SK-N-MC (cell line): ENCODE measurements at regions not wholly inside any gene's neighbourhood (a gene's known extent, or its start where the extent isn't known, plus 50 kb on each side); places are given as distances from the start of the nearest gene placed in this dataset.
"Not testable (repeated sequence)": the region's sequence is repeated elsewhere in the genome, so short reads cannot be mapped to it uniquely, and the experiment has no call there.

Experiments used
- DNase-seq: peaks from one replicate; pipeline ENCODE4 v3.0.0-alpha.2; 2011; ENCODE audit warnings: low read depth, low spot score
- H3K27ac ChIP-seq: fragments of 200-600 bp; sonication (generic); 2 replicates; pipeline ENCODE4 v1.5.1; 2016; ENCODE audit warnings: mixed run types
- H3K36me3 ChIP-seq: fragments of 200-600 bp; sonication (generic); 2 replicates; pipeline ENCODE4 v1.6.1; 2017; ENCODE audit warnings: antibody characterized with exemption, low read length, mixed read lengths; ENCODE audit not compliant: insufficient read depth
- H3K4me3 ChIP-seq: fragments of 200-600 bp; sonication (generic); 2 replicates; pipeline ENCODE4 v1.5.1; 2016
- H3K9ac ChIP-seq: fragments of 200-600 bp; sonication (generic); 2 replicates; pipeline ENCODE4 v1.8.0; 2017; ENCODE audit warnings: mixed run types, mixed read lengths; ENCODE audit not compliant: insufficient read length
- H3K9me3 ChIP-seq: fragments of 200-600 bp; sonication (generic); 2 replicates; pipeline ENCODE4 v1.6.1; 2017; ENCODE audit warnings: low read depth, mild to moderate bottlenecking, antibody characterized with exemption, low read length, moderate library complexity, mixed read lengths
- EZH2 ChIP-seq: fragments of 200-600 bp; sonication (generic); IDR thresholded peaks from one replicate; pipeline ENCODE4 v1.6.1; 2017; ENCODE audit warnings: antibody characterized with exemption
- FOXP2 ChIP-seq: optimal IDR thresholded peaks from 2 replicates; pipeline ENCODE3; 2011; ENCODE audit warnings: mild to moderate bottlenecking, moderate library complexity; ENCODE audit not compliant: insufficient read depth; ENCODE audit errors: extremely low read length, control extremely low read depth
- POLR2AphosphoS5 ChIP-seq: IDR thresholded peaks from 2 replicates; pipeline ENCODE4 v1.6.1; 2012; ENCODE audit warnings: mild to moderate bottlenecking, low read depth, low read length, borderline replicate concordance

GRCh38 chr6:27809939-27810767, 102.0 kb downstream of the OR2B2 start:
- peak; percentile 99 for DNase-seq
- peak overlapping the region; percentile 93 for H3K9ac ChIP-seq
- peak; percentile 100 for TF ChIP-seq POLR2AphosphoS5
- TF ChIP-seq EZH2: no peak
- H3K36me3 ChIP-seq: no peaks in the 10 kb centered on the region
- peak overlapping the region; percentile 95 for H3K27ac ChIP-seq
- no peaks in the 10 kb centered on the region; the same call in 1 of the 2 replicates for H3K9me3 ChIP-seq
- peak overlapping the region; percentile 99 for H3K4me3 ChIP-seq

GRCh38 chr6:27809067-27809938, 102.9 kb downstream of the OR2B2 start:
- Histone ChIP-seq H3K4me3 (peak overlapping the region; percentile 99), H3K27ac (peak overlapping the region; percentile 95), H3K9ac (peak overlapping the region; percentile 74), H3K9me3 (no peaks in the 10 kb centered on the region; the same call in 1 of the 2 replicates), H3K36me3 (no peaks in the 10 kb centered on the region)
- no peak for TF ChIP-seq FOXP2
- TF ChIP-seq EZH2: no peak
- DNase-seq: no peak

- H3K36me3 ChIP-seq, H3K9me3 ChIP-seq, DNase-seq: not testable (repeated sequence)
- peak overlapping the region; percentile 74 for H3K9ac ChIP-seq
- H3K27ac ChIP-seq: peak overlapping the region; percentile 95
- H3K4me3 ChIP-seq: peak overlapping the region; percentile 99
- peak; percentile 56; the same call in 1 of the 2 replicates for TF ChIP-seq POLR2AphosphoS5
Observed at GRCh38 chr6:27808242-27809066, 103.7 kb downstream of the OR2B2 start.

- peak; percentile 41; the same call in 1 of the 2 replicates for TF ChIP-seq POLR2AphosphoS5
- H3K9me3 ChIP-seq, H3K36me3 ChIP-seq: not testable (repeated sequence)
- peak overlapping the region; percentile 99 for H3K4me3 ChIP-seq
- peak overlapping the region; percentile 74 for H3K9ac ChIP-seq
- peak; percentile 84 for DNase-seq
- peak overlapping the region; percentile 95 for H3K27ac ChIP-seq
Observed at GRCh38 chr6:27807441-27808241, 104.6 kb downstream of the OR2B2 start.

GRCh38 chr6:27806981-27807440, 105.2 kb downstream of the OR2B2 start:
- TF ChIP-seq EZH2 (no peak), POLR2AphosphoS5 (no peak), FOXP2 (no peak)
- no peak for DNase-seq
- H3K9ac ChIP-seq: peak overlapping the region; percentile 68

GRCh38 chr6:27805347-27805746, 106.8 kb downstream of the OR2B2 start:
- H3K9ac ChIP-seq: no peak overlapping the region
- no peaks in the 10 kb centered on the region for H3K9me3 ChIP-seq

More at GRCh38 chr6:27806981-27807440, 105.2 kb downstream of the OR2B2 start:
- Histone ChIP-seq H3K36me3 (no peaks in the 10 kb centered on the region), H3K27ac (peak overlapping the region; percentile 87), H3K4me3 (peak overlapping the region; percentile 99), H3K9me3 (no peaks in the 10 kb centered on the region)

GRCh38 chr6:27804851-27805250, 107.3 kb downstream of the OR2B2 start:
- Histone ChIP-seq H3K4me3 (no peak overlapping the region), H3K9me3 (no peaks in the 10 kb centered on the region), H3K9ac (no peak overlapping the region), H3K27ac (no peak overlapping the region), H3K36me3 (no peaks in the 10 kb centered on the region)
- TF ChIP-seq POLR2AphosphoS5 (no peak), EZH2 (no peak), FOXP2 (no peak)
- no peak for DNase-seq

More at GRCh38 chr6:27805347-27805746, 106.8 kb downstream of the OR2B2 start:
- no peak for DNase-seq
- no peak overlapping the region for H3K4me3 ChIP-seq
- peak overlapping the region; percentile 87; the same call in 1 of the 2 replicates for H3K27ac ChIP-seq
- no peaks in the 10 kb centered on the region for H3K36me3 ChIP-seq
- TF ChIP-seq POLR2AphosphoS5: no peak
- TF ChIP-seq EZH2: no peak
- TF ChIP-seq FOXP2: no peak
